Liver (tissue), 8 donors: ENCODE measurements at regions not wholly inside any gene's neighbourhood (a gene's known extent, or its start where the extent isn't known, plus 50 kb on each side); places are given as distances from the start of the nearest gene placed in this dataset.
A peak's percentile ranks its signal among the peaks of the same experiment; 100 is the strongest.

Experiments used
- DNase-seq: peaks from one replicate; pipeline ENCODE4 v3.0.0-alpha.2; 2017; ENCODE audit warnings: low spot score
- H3K27ac ChIP-seq, 2 donors: one replicate each; pipeline ENCODE4 v1.7.0; 2013; ENCODE audit warnings: inconsistent platforms in 2 of 2, low read length in 2 of 2, control low read depth in 1 of 2, low read depth in 1 of 2, mild to moderate bottlenecking in 1 of 2
- H3K27me3 ChIP-seq, 4 donors: one replicate each; pipeline versions ENCODE4 v1.6.1 to v1.7.0; 2013; ENCODE audit warnings: low read length in 3 of 4, inconsistent platforms in 1 of 4, mild to moderate bottlenecking in 1 of 4, moderate library complexity in 1 of 4; ENCODE audit not compliant: control insufficient read depth in 4 of 4, insufficient read depth in 4 of 4
- H3K36me3 ChIP-seq, 4 donors: one replicate each; pipeline versions ENCODE4 v1.6.1 to v1.7.0; 2013; ENCODE audit warnings: low read length in 3 of 4, mild to moderate bottlenecking in 3 of 4, low read depth in 1 of 4, moderate library complexity in 1 of 4; ENCODE audit not compliant: control insufficient read depth in 4 of 4, insufficient read depth in 3 of 4
- H3K4me1 ChIP-seq, 4 donors: one replicate each; pipeline versions ENCODE4 v1.6.1 to v1.7.0; 2013; ENCODE audit warnings: low read length in 3 of 4, mild to moderate bottlenecking in 3 of 4, moderate library complexity in 1 of 4; ENCODE audit not compliant: control insufficient read depth in 4 of 4, insufficient read depth in 4 of 4
- H3K4me3 ChIP-seq, 3 donors: one replicate each; pipeline versions ENCODE4 v1.6.1 to v1.7.0; 2013; ENCODE audit warnings: low read length in 3 of 3, control low read depth in 1 of 3, low read depth in 1 of 3, mild to moderate bottlenecking in 1 of 3
- H3K9ac ChIP-seq, 2 donors: one replicate each; pipeline ENCODE4 v1.7.0; 2013; ENCODE audit warnings: low read length in 2 of 2, mild to moderate bottlenecking in 2 of 2, moderate library complexity in 2 of 2, control low read depth in 1 of 2, low read depth in 1 of 2
- H3K9me3 ChIP-seq, 4 donors: one replicate each; pipeline versions ENCODE4 v1.6.1 to v1.7.0; 2013; ENCODE audit warnings: low read length in 3 of 4; ENCODE audit not compliant: control insufficient read depth in 4 of 4
- EGR1 ChIP-seq, 2 donors: IDR thresholded peaks; 2 replicates each; pipeline ENCODE4 v1.6.1; 2016 to 2018; ENCODE audit warnings: antibody characterized with exemption in 2 of 2, low read depth in 2 of 2
- FOXA2 ChIP-seq: IDR thresholded peaks from 2 replicates; pipeline ENCODE4 v1.6.1; 2016; ENCODE audit warnings: antibody characterized with exemption
- GABPA ChIP-seq, 2 donors: IDR thresholded peaks in 1 of 2; conservative IDR thresholded peaks in 1 of 2; 2 replicates each; pipeline ENCODE4 v1.6.1; 2016; ENCODE audit warnings: antibody characterized with exemption in 2 of 2, mild to moderate bottlenecking in 1 of 2, moderate library complexity in 1 of 2
- HNF4A ChIP-seq, 2 donors: conservative IDR thresholded peaks; 2 replicates each; pipeline ENCODE4 v1.6.1; 2016; ENCODE audit warnings: antibody characterized with exemption in 2 of 2, mild to moderate bottlenecking in 2 of 2
- HNF4G ChIP-seq: IDR thresholded peaks from 2 replicates; pipeline ENCODE4 v1.6.1; 2016; ENCODE audit warnings: antibody characterized with exemption
- JUND ChIP-seq, 2 donors: IDR thresholded peaks; 2 replicates each; pipeline ENCODE4 v1.6.1; 2016; ENCODE audit warnings: antibody characterized with exemption in 2 of 2
- NR2F2 ChIP-seq: IDR thresholded peaks from 2 replicates; pipeline ENCODE4 v1.6.1; 2016; ENCODE audit warnings: antibody characterized with exemption
- RAD21 ChIP-seq, 2 donors: IDR thresholded peaks; 2 replicates each; pipeline ENCODE4 v1.6.1; 2016; ENCODE audit warnings: antibody characterized with exemption in 2 of 2, mild to moderate bottlenecking in 2 of 2
- RXRA ChIP-seq, 2 donors: IDR thresholded peaks; 2 replicates each; pipeline ENCODE4 v1.6.1; 2017 to 2018; ENCODE audit warnings: antibody characterized with exemption in 2 of 2, mild to moderate bottlenecking in 1 of 2
- SP1 ChIP-seq: IDR thresholded peaks from 2 replicates; pipeline ENCODE4 v1.6.1; 2018; ENCODE audit warnings: antibody characterized with exemption, mild to moderate bottlenecking
- TAF1 ChIP-seq: conservative IDR thresholded peaks from 2 replicates; pipeline ENCODE4 v1.6.1; 2016; ENCODE audit warnings: antibody characterized with exemption, mild to moderate bottlenecking
- YY1 ChIP-seq: IDR thresholded peaks from 2 replicates; pipeline ENCODE4 v1.6.1; 2016; ENCODE audit warnings: antibody characterized with exemption, mild to moderate bottlenecking
- WGBS: extraction: QIAGEN DNeasy Blood & Tissue Kit; methylation state at CpG from one replicate; pipeline ENCODE4 v1.1.7; 2013; 5-methylcytosine and 5-hydroxymethylcytosine counted together
- TF ChIP-seq, protein P1 (sequence below): fragments of 150-350 bp; IDR thresholded peaks from 2 replicates; pipeline ENCODE4 v1.5.1; 2017; ENCODE audit warnings: improper control_type of control experiment, low read depth, low read length; ENCODE audit not compliant: missing input control
- TF ChIP-seq, protein P2 (sequence below): IDR thresholded peaks from 2 replicates; pipeline ENCODE4 v1.6.1; 2016; ENCODE audit warnings: antibody characterized with exemption
- TF ChIP-seq, protein P3 (sequence below): IDR thresholded peaks from 2 replicates; pipeline ENCODE4 v1.6.1; 2016; ENCODE audit warnings: antibody characterized with exemption
- TF ChIP-seq, protein P4 (sequence below): IDR thresholded peaks from 2 replicates; pipeline ENCODE4 v1.6.1; 2016; ENCODE audit warnings: antibody characterized with exemption, mild to moderate bottlenecking
- donor health status: healthy.
- donor health status: healthy.
- donor health status: healthy.
- donor health status: healthy.
- donor health status: healthy.

DNA sequence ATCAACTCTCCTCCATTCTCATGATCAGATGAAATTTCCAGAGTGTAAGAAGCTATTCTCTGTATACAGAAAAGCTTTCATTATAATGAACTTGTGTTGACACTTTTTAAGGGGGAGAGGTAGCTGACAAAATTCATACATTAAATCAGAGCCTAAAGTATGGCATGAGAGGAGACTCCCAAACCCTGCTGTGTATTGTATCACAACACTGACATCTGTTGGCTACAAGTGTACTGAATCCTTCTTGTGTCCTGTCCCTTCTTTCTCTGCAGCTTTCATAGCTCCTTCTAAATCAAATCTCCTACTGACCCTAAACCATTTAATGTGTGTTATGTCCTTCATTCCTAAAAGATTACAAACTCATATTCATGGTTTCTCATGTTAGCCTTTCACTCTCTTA lies 70.9 kb downstream of the GCC1 start:
- Histone ChIP-seq H3K4me1 (no peaks in the 10 kb centered on the region), H3K4me3 (no peak overlapping the region), H3K36me3 (no peaks in the 10 kb centered on the region), H3K9me3 (no peaks in the 10 kb centered on the region), H3K27ac (no peak overlapping the region), H3K27me3 (no peaks in the 10 kb centered on the region), H3K9ac (no peak overlapping the region)
- DNase-seq = no peak
- peak; percentile 66 to 75 for TF ChIP-seq RAD21 (IDR thresholded peaks at IDR 0.05)
- no peak for TF ChIP-seq GABPA (IDR thresholded peaks at IDR 0.05 in 1 of 2, conservative IDR thresholded peaks at IDR 0.05 in 1 of 2)
- TF ChIP-seq RXRA (IDR thresholded peaks at IDR 0.05) = no peak
- TF ChIP-seq, protein P1, sequence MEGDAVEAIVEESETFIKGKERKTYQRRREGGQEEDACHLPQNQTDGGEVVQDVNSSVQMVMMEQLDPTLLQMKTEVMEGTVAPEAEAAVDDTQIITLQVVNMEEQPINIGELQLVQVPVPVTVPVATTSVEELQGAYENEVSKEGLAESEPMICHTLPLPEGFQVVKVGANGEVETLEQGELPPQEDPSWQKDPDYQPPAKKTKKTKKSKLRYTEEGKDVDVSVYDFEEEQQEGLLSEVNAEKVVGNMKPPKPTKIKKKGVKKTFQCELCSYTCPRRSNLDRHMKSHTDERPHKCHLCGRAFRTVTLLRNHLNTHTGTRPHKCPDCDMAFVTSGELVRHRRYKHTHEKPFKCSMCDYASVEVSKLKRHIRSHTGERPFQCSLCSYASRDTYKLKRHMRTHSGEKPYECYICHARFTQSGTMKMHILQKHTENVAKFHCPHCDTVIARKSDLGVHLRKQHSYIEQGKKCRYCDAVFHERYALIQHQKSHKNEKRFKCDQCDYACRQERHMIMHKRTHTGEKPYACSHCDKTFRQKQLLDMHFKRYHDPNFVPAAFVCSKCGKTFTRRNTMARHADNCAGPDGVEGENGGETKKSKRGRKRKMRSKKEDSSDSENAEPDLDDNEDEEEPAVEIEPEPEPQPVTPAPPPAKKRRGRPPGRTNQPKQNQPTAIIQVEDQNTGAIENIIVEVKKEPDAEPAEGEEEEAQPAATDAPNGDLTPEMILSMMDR = peak; percentile 23
- TF ChIP-seq NR2F2 = no peak

DNA sequence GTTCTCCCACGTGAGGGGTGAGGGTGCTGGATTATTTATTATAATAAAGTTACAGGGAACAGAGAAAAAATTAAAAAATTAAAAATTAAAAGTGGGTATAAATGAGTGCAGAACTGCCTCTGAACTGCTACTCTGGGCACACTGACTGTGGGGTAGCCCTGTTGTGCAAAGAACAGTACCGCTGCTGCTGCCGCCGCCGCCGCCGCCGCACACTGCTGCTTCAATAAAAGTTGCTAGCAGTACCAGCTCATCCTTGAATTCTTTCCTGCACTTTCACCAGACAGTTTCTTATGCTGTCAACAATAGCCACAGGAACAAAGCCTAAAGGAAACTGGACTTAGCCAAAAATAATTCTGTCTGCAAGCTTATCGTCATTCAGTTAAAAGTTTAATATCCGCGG lies 72.1 kb downstream of the GCC1 start:
- DNase-seq = no peak
- TF ChIP-seq, protein P1 = no peak
- TF ChIP-seq, protein P2, sequence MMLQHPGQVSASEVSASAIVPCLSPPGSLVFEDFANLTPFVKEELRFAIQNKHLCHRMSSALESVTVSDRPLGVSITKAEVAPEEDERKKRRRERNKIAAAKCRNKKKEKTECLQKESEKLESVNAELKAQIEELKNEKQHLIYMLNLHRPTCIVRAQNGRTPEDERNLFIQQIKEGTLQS = no peak
- TF ChIP-seq JUND (IDR thresholded peaks at IDR 0.05) (no peak), TAF1 (no peak), RAD21 (IDR thresholded peaks at IDR 0.05) (no peak), HNF4G (no peak), SP1 (no peak), GABPA (IDR thresholded peaks at IDR 0.05 in 1 of 2, conservative IDR thresholded peaks at IDR 0.05 in 1 of 2) (no peak), YY1 (no peak), HNF4A (conservative IDR thresholded peaks at IDR 0.05) (no peak), EGR1 (IDR thresholded peaks at IDR 0.05; ENCODE audit: low read depth in 2 of 2) (no peak), FOXA2 (no peak)
- TF ChIP-seq, protein P3, sequence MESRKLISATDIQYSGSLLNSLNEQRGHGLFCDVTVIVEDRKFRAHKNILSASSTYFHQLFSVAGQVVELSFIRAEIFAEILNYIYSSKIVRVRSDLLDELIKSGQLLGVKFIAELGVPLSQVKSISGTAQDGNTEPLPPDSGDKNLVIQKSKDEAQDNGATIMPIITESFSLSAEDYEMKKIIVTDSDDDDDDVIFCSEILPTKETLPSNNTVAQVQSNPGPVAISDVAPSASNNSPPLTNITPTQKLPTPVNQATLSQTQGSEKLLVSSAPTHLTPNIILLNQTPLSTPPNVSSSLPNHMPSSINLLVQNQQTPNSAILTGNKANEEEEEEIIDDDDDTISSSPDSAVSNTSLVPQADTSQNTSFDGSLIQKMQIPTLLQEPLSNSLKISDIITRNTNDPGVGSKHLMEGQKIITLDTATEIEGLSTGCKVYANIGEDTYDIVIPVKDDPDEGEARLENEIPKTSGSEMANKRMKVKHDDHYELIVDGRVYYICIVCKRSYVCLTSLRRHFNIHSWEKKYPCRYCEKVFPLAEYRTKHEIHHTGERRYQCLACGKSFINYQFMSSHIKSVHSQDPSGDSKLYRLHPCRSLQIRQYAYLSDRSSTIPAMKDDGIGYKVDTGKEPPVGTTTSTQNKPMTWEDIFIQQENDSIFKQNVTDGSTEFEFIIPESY = no peak
- TF ChIP-seq, protein P4, sequence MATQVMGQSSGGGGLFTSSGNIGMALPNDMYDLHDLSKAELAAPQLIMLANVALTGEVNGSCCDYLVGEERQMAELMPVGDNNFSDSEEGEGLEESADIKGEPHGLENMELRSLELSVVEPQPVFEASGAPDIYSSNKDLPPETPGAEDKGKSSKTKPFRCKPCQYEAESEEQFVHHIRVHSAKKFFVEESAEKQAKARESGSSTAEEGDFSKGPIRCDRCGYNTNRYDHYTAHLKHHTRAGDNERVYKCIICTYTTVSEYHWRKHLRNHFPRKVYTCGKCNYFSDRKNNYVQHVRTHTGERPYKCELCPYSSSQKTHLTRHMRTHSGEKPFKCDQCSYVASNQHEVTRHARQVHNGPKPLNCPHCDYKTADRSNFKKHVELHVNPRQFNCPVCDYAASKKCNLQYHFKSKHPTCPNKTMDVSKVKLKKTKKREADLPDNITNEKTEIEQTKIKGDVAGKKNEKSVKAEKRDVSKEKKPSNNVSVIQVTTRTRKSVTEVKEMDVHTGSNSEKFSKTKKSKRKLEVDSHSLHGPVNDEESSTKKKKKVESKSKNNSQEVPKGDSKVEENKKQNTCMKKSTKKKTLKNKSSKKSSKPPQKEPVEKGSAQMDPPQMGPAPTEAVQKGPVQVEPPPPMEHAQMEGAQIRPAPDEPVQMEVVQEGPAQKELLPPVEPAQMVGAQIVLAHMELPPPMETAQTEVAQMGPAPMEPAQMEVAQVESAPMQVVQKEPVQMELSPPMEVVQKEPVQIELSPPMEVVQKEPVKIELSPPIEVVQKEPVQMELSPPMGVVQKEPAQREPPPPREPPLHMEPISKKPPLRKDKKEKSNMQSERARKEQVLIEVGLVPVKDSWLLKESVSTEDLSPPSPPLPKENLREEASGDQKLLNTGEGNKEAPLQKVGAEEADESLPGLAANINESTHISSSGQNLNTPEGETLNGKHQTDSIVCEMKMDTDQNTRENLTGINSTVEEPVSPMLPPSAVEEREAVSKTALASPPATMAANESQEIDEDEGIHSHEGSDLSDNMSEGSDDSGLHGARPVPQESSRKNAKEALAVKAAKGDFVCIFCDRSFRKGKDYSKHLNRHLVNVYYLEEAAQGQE = no peak
- Histone ChIP-seq H3K9ac (no peak overlapping the region), H3K4me3 (no peak overlapping the region), H3K27me3 (no peaks in the 10 kb centered on the region), H3K9me3 (no peaks in the 10 kb centered on the region), H3K27ac (no peak overlapping the region), H3K4me1 (no peaks in the 10 kb centered on the region), H3K36me3 (no peaks in the 10 kb centered on the region)
- 89% methylated on average over 11 of the region's 11 CpGs for WGBS
